Natural killer cell (primary cell): ENCODE measurements at regions not wholly inside any gene's neighbourhood (a gene's known extent, or its start where the extent isn't known, plus 50 kb on each side); places are given as distances from the start of the nearest gene placed in this dataset.

ENCODE experiments used
- ATAC-seq, 3 donors: fragments of 150-1000 bp in 2 of 3; fragments of 200-7000 bp in 1 of 3; cut with Tn5 transposase; 1 replicate in 1 of 3; 2 replicates in 2 of 3; pipeline ENCODE4 v1.10.0; 2021; ENCODE audit warnings: mild to moderate bottlenecking in 2 of 3, moderate library complexity in 2 of 3
- DNase-seq, 2 donors: peaks; one replicate each; pipeline versions ENCODE4 v3.0.0 to v3.0.0-alpha.2; 2013 to 2021; ENCODE audit warnings: mixed read lengths in 1 of 2
- H3K27ac ChIP-seq: one replicate; pipeline ENCODE4 v1.5.1; 2013; ENCODE audit warnings: mild to moderate bottlenecking, low read length
- H3K27me3 ChIP-seq: one replicate; pipeline ENCODE4 v1.6.1; 2013; ENCODE audit warnings: low read length; ENCODE audit not compliant: control insufficient read depth, insufficient read depth
- H3K36me3 ChIP-seq: one replicate; pipeline ENCODE4 v1.6.1; 2013; ENCODE audit warnings: low read length; ENCODE audit not compliant: control insufficient read depth, insufficient read depth
- H3K4me1 ChIP-seq: one replicate; pipeline ENCODE4 v1.6.1; 2013; ENCODE audit warnings: low read length; ENCODE audit not compliant: control insufficient read depth, insufficient read depth
- H3K4me3 ChIP-seq: one replicate; pipeline ENCODE4 v1.5.1; 2013; ENCODE audit warnings: low read length
- H3K9me3 ChIP-seq: one replicate; pipeline ENCODE4 v1.6.1; 2013; ENCODE audit warnings: low read length; ENCODE audit not compliant: control insufficient read depth, insufficient read depth
- H3K27ac Mint-ChIP-seq, 2 donors: one replicate each; pipeline ENCODE4 v1.8.0; 2022; ENCODE audit warnings: mild to moderate bottlenecking in 2 of 2, mixed read lengths in 2 of 2, moderate library complexity in 1 of 2
- H3K27me3 Mint-ChIP-seq, 2 donors: one replicate each; pipeline ENCODE4 v1.8.0; 2022; ENCODE audit warnings: low read depth in 2 of 2, mixed read lengths in 2 of 2
- H3K36me3 Mint-ChIP-seq: one replicate; pipeline ENCODE4 v1.8.0; 2022; ENCODE audit warnings: mixed read lengths
- H3K4me1 Mint-ChIP-seq, 2 donors: one replicate each; pipeline ENCODE4 v1.8.0; 2022; ENCODE audit warnings: mixed read lengths in 2 of 2
- H3K4me3 Mint-ChIP-seq: one replicate; pipeline ENCODE4 v1.8.0; 2022; ENCODE audit warnings: mild to moderate bottlenecking, moderate library complexity, mixed read lengths
- H3K9me3 Mint-ChIP-seq, 2 donors: one replicate each; pipeline ENCODE4 v1.8.0; 2022; ENCODE audit warnings: mixed read lengths in 2 of 2
- WGBS: methylation state at CpG from one replicate; pipeline ENCODE4 v1.1.7; 2013; ENCODE audit warnings: missing lambda C conversion rate; ENCODE audit not compliant: insufficient coverage; 5-methylcytosine and 5-hydroxymethylcytosine counted together
- intact Hi-C: fragments of 100-400 bp; cut with micrococcal nuclease; formaldehyde crosslinking; loops from one replicate; pipeline ENCODE4 v1.14.2; 2022
- TF ChIP-seq, protein P1 (sequence below): fragments of 200-600 bp; IDR thresholded peaks from one replicate; pipeline ENCODE4 v1.8.0; 2022; ENCODE audit warnings: antibody characterized with exemption

DNA sequence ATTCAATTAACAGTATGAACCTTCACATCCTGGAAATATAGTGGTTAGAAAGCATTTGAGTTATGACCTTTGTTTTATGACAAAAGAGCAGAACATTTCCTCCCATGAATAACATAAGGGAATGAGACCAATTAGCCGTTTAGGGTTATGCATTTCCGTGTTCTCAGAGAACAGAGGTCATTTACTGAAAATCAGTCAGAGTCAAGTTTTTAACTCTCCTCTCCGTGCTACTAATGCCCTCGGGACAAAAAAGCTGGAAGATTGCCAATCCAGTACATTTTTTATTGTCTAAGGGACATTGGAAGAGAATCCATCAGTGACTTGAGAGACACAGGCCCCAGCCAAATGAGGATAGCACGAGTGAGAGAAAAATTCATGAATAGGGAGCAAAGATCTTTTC, 632.7 kb downstream of the RFPL4B start:
- Mint-ChIP-seq H3K27me3 (no peaks in the 10 kb centered on the region), H3K9me3 (peaks cover 9 to 16% of the 10 kb centered on the region in 2 donors), H3K4me1 (no peaks in the 10 kb centered on the region), H3K27ac (no peak overlapping the region), H3K36me3 (no peaks in the 10 kb centered on the region), H3K4me3 (no peak overlapping the region)
- ATAC-seq = no peak
- no peak for DNase-seq
- H3K4me1 ChIP-seq = no peaks in the 10 kb centered on the region
- no peaks in the 10 kb centered on the region for H3K9me3 ChIP-seq
- 82% methylated on average over 5 of the region's 5 CpGs for WGBS
- no peaks in the 10 kb centered on the region for H3K27me3 ChIP-seq
- TF ChIP-seq, protein P1, sequence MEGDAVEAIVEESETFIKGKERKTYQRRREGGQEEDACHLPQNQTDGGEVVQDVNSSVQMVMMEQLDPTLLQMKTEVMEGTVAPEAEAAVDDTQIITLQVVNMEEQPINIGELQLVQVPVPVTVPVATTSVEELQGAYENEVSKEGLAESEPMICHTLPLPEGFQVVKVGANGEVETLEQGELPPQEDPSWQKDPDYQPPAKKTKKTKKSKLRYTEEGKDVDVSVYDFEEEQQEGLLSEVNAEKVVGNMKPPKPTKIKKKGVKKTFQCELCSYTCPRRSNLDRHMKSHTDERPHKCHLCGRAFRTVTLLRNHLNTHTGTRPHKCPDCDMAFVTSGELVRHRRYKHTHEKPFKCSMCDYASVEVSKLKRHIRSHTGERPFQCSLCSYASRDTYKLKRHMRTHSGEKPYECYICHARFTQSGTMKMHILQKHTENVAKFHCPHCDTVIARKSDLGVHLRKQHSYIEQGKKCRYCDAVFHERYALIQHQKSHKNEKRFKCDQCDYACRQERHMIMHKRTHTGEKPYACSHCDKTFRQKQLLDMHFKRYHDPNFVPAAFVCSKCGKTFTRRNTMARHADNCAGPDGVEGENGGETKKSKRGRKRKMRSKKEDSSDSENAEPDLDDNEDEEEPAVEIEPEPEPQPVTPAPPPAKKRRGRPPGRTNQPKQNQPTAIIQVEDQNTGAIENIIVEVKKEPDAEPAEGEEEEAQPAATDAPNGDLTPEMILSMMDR = no peak
- intact Hi-C loops = no loop called here
- H3K36me3 ChIP-seq = no peaks in the 10 kb centered on the region
- H3K4me3 ChIP-seq = no peak overlapping the region
- no peak overlapping the region for H3K27ac ChIP-seq

DNA sequence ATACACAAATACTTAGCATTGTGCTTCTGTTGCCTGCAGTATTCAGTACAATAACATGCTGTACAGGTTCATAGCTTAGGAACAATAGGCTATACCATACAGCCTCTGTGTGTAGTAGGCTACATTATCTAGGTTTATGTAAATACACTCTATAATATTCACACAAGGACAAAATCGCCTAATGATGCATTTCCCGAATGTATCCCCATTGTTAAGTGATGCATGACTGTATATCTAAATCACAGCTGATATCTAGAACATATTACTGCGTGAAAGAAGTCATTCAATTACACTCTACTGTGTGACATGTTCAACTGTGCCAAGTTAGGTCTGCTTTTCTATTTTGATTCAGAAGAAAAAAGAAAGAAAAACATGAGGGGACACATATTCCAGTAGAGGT, 633.5 kb downstream of the RFPL4B start:
- Mint-ChIP-seq H3K4me3 (no peak overlapping the region), H3K4me1 (no peaks in the 10 kb centered on the region), H3K36me3 (no peaks in the 10 kb centered on the region), H3K9me3 (peaks cover 10 to 12% of the 10 kb centered on the region in 2 donors), H3K27me3 (no peaks in the 10 kb centered on the region), H3K27ac (no peak overlapping the region)
- Histone ChIP-seq H3K27me3 (no peaks in the 10 kb centered on the region), H3K27ac (no peak overlapping the region), H3K9me3 (no peaks in the 10 kb centered on the region), H3K4me1 (no peaks in the 10 kb centered on the region), H3K36me3 (no peaks in the 10 kb centered on the region), H3K4me3 (no peak overlapping the region)
- 83% methylated on average over 1 of the region's 3 CpGs for WGBS
- TF ChIP-seq, protein P1 = no peak
- DNase-seq (no peak), ATAC-seq (no peak)
- intact Hi-C loops = no loop called here

DNA sequence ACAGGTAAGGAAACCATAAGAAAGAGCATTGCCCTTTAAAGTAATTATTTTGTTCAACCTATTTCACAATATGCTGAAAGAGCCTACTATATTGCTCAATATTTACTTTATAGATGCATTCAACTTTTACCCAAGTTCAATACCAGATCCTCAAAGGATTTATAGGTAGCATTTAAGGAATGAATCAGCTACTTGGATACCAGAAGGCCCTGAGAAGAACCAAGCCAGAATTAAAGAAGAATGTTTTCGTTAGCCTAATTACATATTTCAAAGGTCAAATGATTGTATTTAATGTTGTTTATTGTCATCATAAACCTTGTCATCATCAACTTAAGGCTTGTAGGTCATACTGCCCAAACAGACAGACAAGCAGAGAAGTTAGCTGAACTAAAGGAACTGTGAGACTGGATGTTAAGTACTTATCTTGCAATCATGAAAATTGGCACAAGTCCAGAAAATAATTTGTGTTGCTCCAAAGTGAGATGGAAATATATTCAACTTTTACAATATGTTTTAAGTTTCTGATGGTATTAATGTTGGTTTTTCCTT, 636.7 kb downstream of the RFPL4B start:
- no peak for DNase-seq
- no peak for ATAC-seq
- intact Hi-C loops = no loop called here
- peaks cover 8 to 10% of the 10 kb centered on the region in 2 donors for H3K9me3 Mint-ChIP-seq
- H3K36me3 Mint-ChIP-seq = no peaks in the 10 kb centered on the region
- H3K4me1 ChIP-seq = no peaks in the 10 kb centered on the region
- H3K27ac ChIP-seq = no peak overlapping the region
- H3K36me3 ChIP-seq = no peaks in the 10 kb centered on the region
- H3K27me3 ChIP-seq = no peaks in the 10 kb centered on the region
- no peak overlapping the region for H3K4me3 Mint-ChIP-seq
- H3K4me3 ChIP-seq = no peak overlapping the region
- no peaks in the 10 kb centered on the region for H3K9me3 ChIP-seq
- H3K27ac Mint-ChIP-seq = no peak overlapping the region
- H3K4me1 Mint-ChIP-seq = no peaks in the 10 kb centered on the region
- H3K27me3 Mint-ChIP-seq = no peaks in the 10 kb centered on the region
- TF ChIP-seq, protein P1 = no peak
- 100% methylated on average over 1 of the region's 1 CpG for WGBS

DNA sequence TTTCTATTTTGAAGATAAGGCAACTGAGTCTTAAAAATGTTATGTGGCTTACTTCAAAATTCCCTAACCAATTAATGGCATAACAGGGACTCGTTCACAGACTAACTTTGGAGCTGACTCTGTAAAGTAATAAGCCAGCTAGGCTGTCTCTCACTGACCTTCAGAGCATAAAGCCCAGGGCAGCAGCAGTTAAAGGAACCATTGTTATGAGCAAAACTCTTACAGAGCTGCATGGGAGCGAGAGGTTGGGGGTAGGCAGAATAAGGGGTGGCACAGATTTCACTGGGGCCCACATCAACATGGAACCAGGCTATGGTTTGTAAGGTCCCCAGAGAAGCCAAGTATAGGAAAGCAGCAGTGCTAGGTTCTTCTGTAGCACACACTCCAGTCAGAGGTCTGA, 637.8 kb downstream of the RFPL4B start:
- Mint-ChIP-seq H3K4me1 (no peaks in the 10 kb centered on the region), H3K9me3 (peaks cover 9 to 12% of the 10 kb centered on the region in 2 donors), H3K27me3 (no peaks in the 10 kb centered on the region), H3K36me3 (no peaks in the 10 kb centered on the region), H3K4me3 (no peak overlapping the region), H3K27ac (no peak overlapping the region)
- intact Hi-C loops = no loop called here
- H3K27ac ChIP-seq = no peak overlapping the region
- TF ChIP-seq, protein P1 = no peak
- no peaks in the 10 kb centered on the region for H3K4me1 ChIP-seq
- H3K27me3 ChIP-seq = no peaks in the 10 kb centered on the region
- 79% methylated on average over 2 of the region's 2 CpGs for WGBS
- no peaks in the 10 kb centered on the region for H3K36me3 ChIP-seq
- ATAC-seq (no peak), DNase-seq (no peak)
- H3K4me3 ChIP-seq = no peak overlapping the region
- H3K9me3 ChIP-seq = no peaks in the 10 kb centered on the region
